ENCODE measurements at regions not wholly inside any gene's neighbourhood (a gene's known extent, or its start where the extent isn't known, plus 50 kb on each side); places are given as distances from the start of the nearest gene placed in this dataset.

GRCh38 chr6:74091136-74091793 is 395.3 kb downstream of the CD109 start:
- Histone ChIP-seq H3K27me3 (replicated peaks in 1 of 7) (no peaks in the 10 kb centered on the region), H3K9me3 (no peaks in the 10 kb centered on the region), H3K4me3 (no peak overlapping the region), H3K4me1 (no peaks in the 10 kb centered on the region), H3K36me3 (no peaks in the 10 kb centered on the region), H3K27ac (no peak overlapping the region)
- DNase-seq = no peak
- TF ChIP-seq POLR2A (IDR thresholded peaks at IDR 0.05) (no peak), POLR2AphosphoS5 (IDR thresholded peaks at IDR 0.05) (no peak)
- TF ChIP-seq, protein P1, sequence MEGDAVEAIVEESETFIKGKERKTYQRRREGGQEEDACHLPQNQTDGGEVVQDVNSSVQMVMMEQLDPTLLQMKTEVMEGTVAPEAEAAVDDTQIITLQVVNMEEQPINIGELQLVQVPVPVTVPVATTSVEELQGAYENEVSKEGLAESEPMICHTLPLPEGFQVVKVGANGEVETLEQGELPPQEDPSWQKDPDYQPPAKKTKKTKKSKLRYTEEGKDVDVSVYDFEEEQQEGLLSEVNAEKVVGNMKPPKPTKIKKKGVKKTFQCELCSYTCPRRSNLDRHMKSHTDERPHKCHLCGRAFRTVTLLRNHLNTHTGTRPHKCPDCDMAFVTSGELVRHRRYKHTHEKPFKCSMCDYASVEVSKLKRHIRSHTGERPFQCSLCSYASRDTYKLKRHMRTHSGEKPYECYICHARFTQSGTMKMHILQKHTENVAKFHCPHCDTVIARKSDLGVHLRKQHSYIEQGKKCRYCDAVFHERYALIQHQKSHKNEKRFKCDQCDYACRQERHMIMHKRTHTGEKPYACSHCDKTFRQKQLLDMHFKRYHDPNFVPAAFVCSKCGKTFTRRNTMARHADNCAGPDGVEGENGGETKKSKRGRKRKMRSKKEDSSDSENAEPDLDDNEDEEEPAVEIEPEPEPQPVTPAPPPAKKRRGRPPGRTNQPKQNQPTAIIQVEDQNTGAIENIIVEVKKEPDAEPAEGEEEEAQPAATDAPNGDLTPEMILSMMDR (IDR thresholded peaks at IDR 0.05 in 8 of 11, conservative IDR thresholded peaks at IDR 0.05 in 3 of 11) = peak in 8 of 11 experiments; percentile 37 to 68 (median 55)
- 48 to 60% (median 50%) methylated on average over 8 of the region's 8 CpGs for WGBS, 5 donors
- intact Hi-C loops (cut with DNase I; ENCODE audit: low total_unique reads) = loop anchor here (5.0 kb wide), 1 partner anchor 1116 kb away; the partner anchor contains the start of gene COL12A1

- Histone ChIP-seq H3K4me1 (no peaks in the 10 kb centered on the region), H3K9me3 (no peaks in the 10 kb centered on the region), H3K36me3 (no peaks in the 10 kb centered on the region), H3K27me3 (replicated peaks in 1 of 7) (no peaks in the 10 kb centered on the region), H3K4me3 (no peak overlapping the region), H3K27ac (no peak overlapping the region)
- DNase-seq = no peak
- intact Hi-C loops (cut with DNase I; ENCODE audit: low total_unique reads) = no loop called here
- 55 to 76% (median 63%) methylated on average over 2 of the region's 2 CpGs for WGBS, 5 donors
- TF ChIP-seq, protein P1 (IDR thresholded peaks at IDR 0.05 in 8 of 11, conservative IDR thresholded peaks at IDR 0.05 in 3 of 11) = no peak
These were observed 391.9 kb downstream of the CD109 start for GRCh38 chr6:74087899-74088298.

DNA sequence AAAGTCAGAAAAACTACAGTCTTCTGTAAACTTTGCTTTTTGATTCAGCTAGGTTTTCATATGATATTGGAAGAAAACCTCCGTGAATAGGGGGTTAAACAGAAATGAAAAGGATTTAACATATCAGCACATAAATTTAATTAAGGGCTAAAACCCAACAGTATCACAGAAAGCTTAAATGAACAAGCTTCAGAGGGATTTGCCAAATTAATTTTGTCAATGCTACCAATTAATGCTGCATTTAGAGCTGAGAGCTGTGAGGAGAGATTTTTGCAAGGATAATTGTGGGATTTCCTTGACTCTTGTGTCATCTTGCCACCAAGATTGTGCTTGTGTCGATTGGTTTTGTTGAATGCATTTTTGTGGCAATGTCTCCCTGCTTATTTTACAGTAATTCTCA is 379.9 kb downstream of the CD109 start:
- TF ChIP-seq POLR2AphosphoS5 (IDR thresholded peaks at IDR 0.05) = no peak
- TF ChIP-seq, protein P1 (IDR thresholded peaks at IDR 0.05 in 8 of 11, conservative IDR thresholded peaks at IDR 0.05 in 3 of 11) = no peak
- TF ChIP-seq POLR2A (IDR thresholded peaks at IDR 0.05) = no peak
- Histone ChIP-seq H3K36me3 (no peaks in the 10 kb centered on the region), H3K9me3 (peaks cover 0 to 8% (median 0%) of the 10 kb centered on the region in 8 donors), H3K4me1 (no peaks in the 10 kb centered on the region), H3K27me3 (replicated peaks in 1 of 7) (no peaks in the 10 kb centered on the region), H3K4me3 (no peak overlapping the region), H3K27ac (no peak overlapping the region)
- intact Hi-C loops (cut with DNase I; ENCODE audit: low total_unique reads) = no loop called here
- 72 to 84% (median 78%) methylated on average over 2 of the region's 2 CpGs for WGBS, 5 donors
- DNase-seq = no peak

DNA sequence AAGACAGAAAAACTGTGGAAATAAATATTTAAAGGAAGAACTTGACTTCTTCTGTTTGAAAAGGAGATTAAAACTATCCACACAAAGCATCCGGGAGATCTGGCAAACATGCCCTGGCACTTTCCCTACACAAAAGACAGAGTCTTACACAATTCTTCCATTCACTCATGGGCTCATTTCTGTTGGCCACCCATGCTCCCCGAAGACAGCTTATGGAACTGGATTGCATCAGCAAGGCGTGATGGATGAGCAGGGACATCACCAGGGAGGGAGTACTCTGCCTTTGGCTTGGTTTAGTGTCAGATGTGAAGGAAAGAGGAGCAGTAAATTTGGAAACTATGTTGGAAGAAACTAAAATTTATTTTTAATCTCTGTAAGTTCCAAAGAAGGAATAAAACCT is 379.3 kb downstream of the CD109 start:
- TF ChIP-seq POLR2AphosphoS5 (IDR thresholded peaks at IDR 0.05) (no peak), POLR2A (IDR thresholded peaks at IDR 0.05) (no peak)
- TF ChIP-seq, protein P1 (IDR thresholded peaks at IDR 0.05 in 8 of 11, conservative IDR thresholded peaks at IDR 0.05 in 3 of 11) = no peak

More for the DNA sequence above, 379.3 kb downstream of the CD109 start:
- Histone ChIP-seq H3K4me3 (no peak overlapping the region), H3K27me3 (replicated peaks in 1 of 7) (no peaks in the 10 kb centered on the region), H3K9me3 (peaks cover 0 to 4% (median 0%) of the 10 kb centered on the region in 8 donors), H3K4me1 (no peaks in the 10 kb centered on the region), H3K27ac (no peak overlapping the region), H3K36me3 (no peaks in the 10 kb centered on the region)
- DNase-seq = no peak
- WGBS, 5 donors = 48 to 85% (median 78%) methylated on average over 3 of the region's 3 CpGs
- intact Hi-C loops (cut with DNase I; ENCODE audit: low total_unique reads) = no loop called here
